MM.1S (cell line): ENCODE measurements at regions not wholly inside any gene's neighbourhood (a gene's known extent, or its start where the extent isn't known, plus 50 kb on each side); places are given as distances from the start of the nearest gene placed in this dataset.

Experiments used
- CTCF ChIP-seq: fragments of 300-600 bp; sonication (generic); IDR thresholded peaks from 2 replicates; pipeline ENCODE4 v1.5.1; 2016; ENCODE audit warnings: antibody characterized with exemption, low read length, mixed read lengths
- EZH2 ChIP-seq: fragments of 300-600 bp; sonication (generic); optimal IDR thresholded peaks from 2 replicates; pipeline ENCODE3; 2017; ENCODE audit warnings: low read depth, mild to moderate bottlenecking, antibody characterized with exemption, low read length, mixed read lengths
- EZH2phosphoT487 ChIP-seq: fragments of 300-600 bp; sonication (generic); IDR thresholded peaks from 2 replicates; pipeline ENCODE4 v1.6.1; 2018; ENCODE audit warnings: antibody characterized with exemption, low read length

GRCh38 chr5:53239301-53239990 lies 129.9 kb upstream of the MOCS2 start:
- TF ChIP-seq CTCF (no peak), EZH2phosphoT487 (no peak), EZH2 (no peak)
